ENCODE measurements at regions not wholly inside any gene's neighbourhood (a gene's known extent, or its start where the extent isn't known, plus 50 kb on each side); places are given as distances from the start of the nearest gene placed in this dataset.
"Not testable (repeated sequence)": the region's sequence is repeated elsewhere in the genome, so short reads cannot be mapped to it uniquely, and the experiment has no call there.

- Histone ChIP-seq H3K36me3 (replicated peaks in 1 of 2; ENCODE audit: control extremely low read depth in 1 of 2, control insufficient read depth in 1 of 2, extremely low read depth in 1 of 2, insufficient read depth in 2 of 2, low read length in 1 of 2) (no peaks in the 10 kb centered on the region), H2AFZ (ENCODE audit: insufficient read depth, low read depth, low read length, poor library complexity, severe bottlenecking) (no peak overlapping the region), H3K4me3 (ENCODE audit: control extremely low read depth in 1 of 5, extremely low read depth in 1 of 5, insufficient read depth in 1 of 5, low read depth in 2 of 5, low read length in 4 of 5) (no peak overlapping the region), H4K20me1 (ENCODE audit: control insufficient read depth, insufficient read depth, low read length, poor library complexity, severe bottlenecking) (no peaks in the 10 kb centered on the region), H3K9me3 (ENCODE audit: control extremely low read depth in 1 of 3, control insufficient read depth in 2 of 3, insufficient read depth in 1 of 3, low read length in 2 of 3) (peaks cover 0 to 3% (median 3%) of the 10 kb centered on the region in 3 donors), H3K79me2 (ENCODE audit: control insufficient read depth, insufficient read depth, low read length) (no peaks in the 10 kb centered on the region), H3K27me3 (replicated peaks in 1 of 4; ENCODE audit: control extremely low read depth in 1 of 4, control insufficient read depth in 3 of 4, insufficient read depth in 4 of 4, low read length in 3 of 4) (no peaks in the 10 kb centered on the region), H3K4me2 (replicated peaks; ENCODE audit: low read depth, low read length, poor library complexity, severe bottlenecking) (no peak overlapping the region), H3K9ac (ENCODE audit: low read length) (no peak overlapping the region), H3K4me1 (ENCODE audit: control insufficient read depth in 2 of 2, insufficient read depth in 2 of 2, low read length in 2 of 2) (no peaks in the 10 kb centered on the region), H3K27ac (ENCODE audit: low read length in 2 of 2) (no peak overlapping the region)
- Mint-ChIP-seq H3K4me3 (no peak overlapping the region), H3K4me1 (peaks cover 4% of the 10 kb centered on the region), H3K9me3 (ENCODE audit: insufficient read depth) (peaks cover 3% of the 10 kb centered on the region), H3K27ac (no peak overlapping the region), H3K27me3 (peaks cover 11% of the 10 kb centered on the region)
- TF ChIP-seq EZH2 (IDR thresholded peaks at IDR 0.05; ENCODE audit: borderline replicate concordance, insufficient read depth, low read depth, low read length, poor library complexity, severe bottlenecking) (no peak), CTCF (IDR thresholded peaks at IDR 0.05) (no peak)
- CTCF ChIA-PET: no interaction called here
- 91% methylated on average over 4 of the region's 7 CpGs for WGBS (ENCODE audit: insufficient coverage)
- intact Hi-C loops (cut with micrococcal nuclease): no loop called here
- POLR2A ChIA-PET: no interaction called here
- no peak for DNase-seq
- no peak for ATAC-seq (ENCODE audit: low read depth)
Measured at GRCh38 chr9:108049026-108049607, 559.5 kb upstream of the KLF4 start.

- no peak overlapping the region for H3K4me2 ChIP-seq (replicated peaks; ENCODE audit: low read depth, low read length, poor library complexity, severe bottlenecking)
- peaks cover 6% of the 10 kb centered on the region for H3K9me3 Mint-ChIP-seq (ENCODE audit: insufficient read depth)
- H3K36me3 ChIP-seq (replicated peaks in 1 of 2; ENCODE audit: control extremely low read depth in 1 of 2, control insufficient read depth in 1 of 2, extremely low read depth in 1 of 2, insufficient read depth in 2 of 2, low read length in 1 of 2): no peaks in the 10 kb centered on the region
- no peak overlapping the region for H3K4me3 ChIP-seq (ENCODE audit: control extremely low read depth in 1 of 5, extremely low read depth in 1 of 5, insufficient read depth in 1 of 5, low read depth in 2 of 5, low read length in 4 of 5)
- H3K9ac ChIP-seq (ENCODE audit: low read length): no peak overlapping the region
- TF ChIP-seq EZH2 (IDR thresholded peaks at IDR 0.05; ENCODE audit: borderline replicate concordance, insufficient read depth, low read depth, low read length, poor library complexity, severe bottlenecking) (no peak), CTCF (IDR thresholded peaks at IDR 0.05) (no peak)
- H3K4me1 ChIP-seq (ENCODE audit: control insufficient read depth in 2 of 2, insufficient read depth in 2 of 2, low read length in 2 of 2): no peaks in the 10 kb centered on the region
- ChIA-PET CTCF (no interaction called here), POLR2A (no interaction called here)
- H3K4me1 Mint-ChIP-seq: peaks cover 4% of the 10 kb centered on the region
- peaks cover 11% of the 10 kb centered on the region for H3K27me3 Mint-ChIP-seq
- no peaks in the 10 kb centered on the region for H3K79me2 ChIP-seq (ENCODE audit: control insufficient read depth, insufficient read depth, low read length)
- H3K27me3 ChIP-seq (replicated peaks in 1 of 4; ENCODE audit: control extremely low read depth in 1 of 4, control insufficient read depth in 3 of 4, insufficient read depth in 4 of 4, low read length in 3 of 4): no peaks in the 10 kb centered on the region
- no peak overlapping the region for H3K4me3 Mint-ChIP-seq
- no peak for DNase-seq
- H3K9me3 ChIP-seq (ENCODE audit: control extremely low read depth in 1 of 3, control insufficient read depth in 2 of 3, insufficient read depth in 1 of 3, low read length in 2 of 3): peaks cover 3 to 7% (median 5%) of the 10 kb centered on the region in 3 donors
- no peak overlapping the region for H2AFZ ChIP-seq (ENCODE audit: insufficient read depth, low read depth, low read length, poor library complexity, severe bottlenecking)
- no peak overlapping the region for H3K27ac ChIP-seq (ENCODE audit: low read length in 2 of 2)
- no peak overlapping the region for H3K27ac Mint-ChIP-seq
- intact Hi-C loops (cut with micrococcal nuclease): no loop called here
- no peaks in the 10 kb centered on the region for H4K20me1 ChIP-seq (ENCODE audit: control insufficient read depth, insufficient read depth, low read length, poor library complexity, severe bottlenecking)
- no peak for ATAC-seq (ENCODE audit: low read depth)
Measured at GRCh38 chr9:108048406-108049025, 558.9 kb upstream of the KLF4 start.

GRCh38 chr9:108047777-108048176, 558.2 kb upstream of the KLF4 start:
- H3K79me2 ChIP-seq (ENCODE audit: control insufficient read depth, insufficient read depth, low read length); H4K20me1 ChIP-seq (ENCODE audit: control insufficient read depth, insufficient read depth, low read length, poor library complexity, severe bottlenecking); DNase-seq; H3K4me3 Mint-ChIP-seq; H3K27me3 Mint-ChIP-seq; H3K9me3 ChIP-seq (ENCODE audit: control extremely low read depth in 1 of 3, control insufficient read depth in 2 of 3, insufficient read depth in 1 of 3, low read length in 2 of 3); H3K27ac Mint-ChIP-seq; H3K27ac ChIP-seq (ENCODE audit: low read length in 2 of 2); H3K27me3 ChIP-seq (replicated peaks in 1 of 4; ENCODE audit: control extremely low read depth in 1 of 4, control insufficient read depth in 3 of 4, insufficient read depth in 4 of 4, low read length in 3 of 4); intact Hi-C loops (cut with micrococcal nuclease); CTCF ChIA-PET; H2AFZ ChIP-seq (ENCODE audit: insufficient read depth, low read depth, low read length, poor library complexity, severe bottlenecking); H3K4me3 ChIP-seq (ENCODE audit: control extremely low read depth in 1 of 5, extremely low read depth in 1 of 5, insufficient read depth in 1 of 5, low read depth in 2 of 5, low read length in 4 of 5); H3K4me1 Mint-ChIP-seq; H3K9me3 Mint-ChIP-seq (ENCODE audit: insufficient read depth); H3K9ac ChIP-seq (ENCODE audit: low read length); H3K36me3 ChIP-seq (replicated peaks in 1 of 2; ENCODE audit: control extremely low read depth in 1 of 2, control insufficient read depth in 1 of 2, extremely low read depth in 1 of 2, insufficient read depth in 2 of 2, low read length in 1 of 2); H3K4me1 ChIP-seq (ENCODE audit: control insufficient read depth in 2 of 2, insufficient read depth in 2 of 2, low read length in 2 of 2); ATAC-seq (ENCODE audit: low read depth); POLR2A ChIA-PET; H3K4me2 ChIP-seq (replicated peaks; ENCODE audit: low read depth, low read length, poor library complexity, severe bottlenecking): not testable (repeated sequence)
- no CpG with 5 or more reads among the region's 1 CpG for WGBS (ENCODE audit: insufficient coverage)

Measured in B cell (primary cell).